GM10248 (cell line): ENCODE measurements at regions not wholly inside any gene's neighbourhood (a gene's known extent, or its start where the extent isn't known, plus 50 kb on each side); places are given as distances from the start of the nearest gene placed in this dataset.

ENCODE experiments used
- CTCF ChIA-PET: fragments of 300-600 bp; sonication (Branson Sonifier 250); formaldehyde crosslinking; extraction: SDS; loops from one replicate; lab custom pipeline; 2021; ENCODE audit warnings: antibody characterized with exemption; lab: Yijun Ruan, JAX
- POLR2A ChIA-PET: fragments of 350-650 bp; sonication (Branson Sonifier 250); formaldehyde crosslinking; extraction: SDS; loops from one replicate; lab custom pipeline; 2020; ENCODE audit warnings: antibody characterized with exemption; lab: Yijun Ruan, JAX
- DNase-seq: peaks from one replicate; pipeline ENCODE4 v3.0.0; 2012; ENCODE audit errors: extremely low spot score
- TF ChIP-seq, protein P1 (sequence below): IDR thresholded peaks from 2 replicates; pipeline ENCODE4 v1.5.1; 2012; ENCODE audit warnings: mild to moderate bottlenecking, low read depth; ENCODE audit errors: extremely low read depth, missing control alignments, control extremely low read depth

DNA sequence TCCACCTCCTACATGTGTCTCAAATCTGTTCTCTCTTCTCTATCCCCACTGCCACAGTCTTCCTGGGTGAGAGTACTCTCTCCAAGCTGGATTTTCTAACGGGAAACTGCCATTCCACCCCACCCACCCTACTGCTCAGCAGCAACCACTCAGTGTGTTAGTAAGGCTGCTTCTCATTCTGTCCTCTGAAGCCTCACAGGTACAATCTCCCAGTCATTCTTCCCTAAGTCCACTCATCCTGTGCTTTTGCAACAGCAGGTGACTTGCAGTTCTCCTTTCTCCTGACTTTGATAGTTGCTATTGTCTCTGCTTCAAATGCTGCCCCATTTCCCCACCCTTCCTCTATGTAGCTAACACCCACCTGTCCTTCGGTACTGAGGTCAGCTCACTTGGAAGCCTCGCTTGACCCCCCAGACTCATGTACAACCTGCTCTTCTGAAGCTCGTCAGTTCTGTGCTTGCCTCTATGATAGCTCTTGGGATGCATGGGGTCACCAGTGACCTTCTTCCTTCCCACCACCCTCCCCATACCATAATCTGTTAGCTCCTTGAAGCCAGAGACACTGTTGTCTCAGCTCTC is 188.9 kb downstream of the RRAGC start:
- CTCF ChIA-PET, result no interaction called here
- DNase-seq, result no peak
- POLR2A ChIA-PET, result no interaction called here
- TF ChIP-seq, protein P1, sequence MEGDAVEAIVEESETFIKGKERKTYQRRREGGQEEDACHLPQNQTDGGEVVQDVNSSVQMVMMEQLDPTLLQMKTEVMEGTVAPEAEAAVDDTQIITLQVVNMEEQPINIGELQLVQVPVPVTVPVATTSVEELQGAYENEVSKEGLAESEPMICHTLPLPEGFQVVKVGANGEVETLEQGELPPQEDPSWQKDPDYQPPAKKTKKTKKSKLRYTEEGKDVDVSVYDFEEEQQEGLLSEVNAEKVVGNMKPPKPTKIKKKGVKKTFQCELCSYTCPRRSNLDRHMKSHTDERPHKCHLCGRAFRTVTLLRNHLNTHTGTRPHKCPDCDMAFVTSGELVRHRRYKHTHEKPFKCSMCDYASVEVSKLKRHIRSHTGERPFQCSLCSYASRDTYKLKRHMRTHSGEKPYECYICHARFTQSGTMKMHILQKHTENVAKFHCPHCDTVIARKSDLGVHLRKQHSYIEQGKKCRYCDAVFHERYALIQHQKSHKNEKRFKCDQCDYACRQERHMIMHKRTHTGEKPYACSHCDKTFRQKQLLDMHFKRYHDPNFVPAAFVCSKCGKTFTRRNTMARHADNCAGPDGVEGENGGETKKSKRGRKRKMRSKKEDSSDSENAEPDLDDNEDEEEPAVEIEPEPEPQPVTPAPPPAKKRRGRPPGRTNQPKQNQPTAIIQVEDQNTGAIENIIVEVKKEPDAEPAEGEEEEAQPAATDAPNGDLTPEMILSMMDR, result no peak

DNA sequence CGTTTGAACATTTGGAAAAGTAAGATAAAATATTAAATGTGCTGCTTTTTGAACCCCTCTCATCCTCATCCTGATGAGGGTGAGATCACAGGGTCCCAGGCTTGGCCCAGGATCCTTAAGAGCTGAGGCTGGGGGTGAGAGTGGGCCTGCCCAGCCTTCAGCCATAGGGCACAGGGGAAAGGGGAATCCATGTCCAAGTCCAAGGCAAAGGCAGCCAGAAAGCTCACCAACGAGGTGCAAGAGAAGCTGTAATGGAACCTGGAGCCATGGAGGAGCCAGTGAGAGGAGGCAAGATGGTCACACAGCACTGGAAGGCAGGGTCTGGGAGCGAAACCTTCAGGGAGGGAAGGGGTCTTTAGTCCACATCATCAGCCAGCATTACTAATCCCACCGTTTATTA is 191.9 kb downstream of the RRAGC start:
- ChIA-PET POLR2A (no interaction called here), CTCF (no interaction called here)
- no peak for DNase-seq
- TF ChIP-seq, protein P1, result no peak

DNA sequence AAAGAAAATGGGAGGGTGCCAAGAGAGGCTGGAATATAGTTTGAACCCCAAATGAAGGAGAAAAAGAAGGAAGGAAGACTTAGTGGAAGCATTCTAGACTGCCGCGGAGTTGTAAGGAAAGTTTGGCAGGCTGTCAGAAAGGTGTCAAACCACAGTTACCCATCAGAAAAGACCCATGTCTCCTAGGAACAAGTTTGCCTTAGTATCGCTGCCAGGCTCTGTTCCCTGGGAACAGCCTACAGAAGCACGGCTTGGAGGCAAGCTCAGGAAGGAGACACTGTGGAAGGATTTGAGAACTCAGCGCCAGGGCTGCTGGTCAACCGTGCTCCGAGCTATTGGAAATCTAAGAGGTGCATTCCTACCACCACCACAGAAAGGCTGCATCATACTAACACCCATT is 197.4 kb downstream of the RRAGC start:
- DNase-seq, result no peak
- ChIA-PET POLR2A (no interaction called here), CTCF (no interaction called here)
- TF ChIP-seq, protein P1, result no peak

DNA sequence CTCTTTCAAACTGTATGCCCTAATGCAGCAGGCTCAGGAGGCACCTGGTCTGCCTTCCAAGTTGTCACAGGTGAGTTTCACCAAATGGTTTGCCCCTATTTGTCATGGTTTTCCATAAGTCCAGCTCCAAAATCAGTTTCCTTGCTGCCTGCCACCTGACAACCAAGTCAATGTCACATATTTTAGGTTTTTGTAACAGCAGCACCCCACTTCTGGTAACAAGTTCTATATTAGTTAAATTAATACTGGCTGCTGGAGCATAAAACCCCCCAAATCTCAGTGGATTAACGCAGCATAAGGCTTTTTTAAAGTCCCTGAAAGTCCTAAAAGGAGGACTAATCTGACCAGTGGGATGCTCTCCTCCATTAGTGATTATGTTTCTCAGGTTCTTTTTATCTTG is 200.7 kb downstream of the RRAGC start:
- ChIA-PET CTCF (no interaction called here), POLR2A (no interaction called here)
- TF ChIP-seq, protein P1, result no peak
- no peak for DNase-seq

DNA sequence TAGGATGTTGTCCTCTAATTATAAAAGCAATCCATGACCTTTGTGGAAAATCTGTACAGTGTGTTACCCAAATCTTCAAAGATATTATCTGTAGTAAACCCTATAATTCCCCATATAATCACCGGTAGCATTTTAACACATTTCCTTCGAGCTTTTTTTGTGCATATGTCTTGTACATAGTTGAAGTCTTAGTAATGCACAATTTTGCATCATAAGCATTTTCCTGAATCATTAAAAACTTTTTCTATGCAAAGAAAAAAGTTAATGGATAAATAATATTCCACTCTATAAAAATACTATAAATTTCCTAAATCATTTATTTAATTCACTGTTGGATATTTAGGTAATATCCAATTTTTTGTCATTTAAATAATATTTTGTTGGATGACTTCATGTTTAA is 201.7 kb downstream of the RRAGC start:
- no peak for DNase-seq
- CTCF ChIA-PET, result no interaction called here
- POLR2A ChIA-PET, result no interaction called here
- TF ChIP-seq, protein P1, result no peak

DNA sequence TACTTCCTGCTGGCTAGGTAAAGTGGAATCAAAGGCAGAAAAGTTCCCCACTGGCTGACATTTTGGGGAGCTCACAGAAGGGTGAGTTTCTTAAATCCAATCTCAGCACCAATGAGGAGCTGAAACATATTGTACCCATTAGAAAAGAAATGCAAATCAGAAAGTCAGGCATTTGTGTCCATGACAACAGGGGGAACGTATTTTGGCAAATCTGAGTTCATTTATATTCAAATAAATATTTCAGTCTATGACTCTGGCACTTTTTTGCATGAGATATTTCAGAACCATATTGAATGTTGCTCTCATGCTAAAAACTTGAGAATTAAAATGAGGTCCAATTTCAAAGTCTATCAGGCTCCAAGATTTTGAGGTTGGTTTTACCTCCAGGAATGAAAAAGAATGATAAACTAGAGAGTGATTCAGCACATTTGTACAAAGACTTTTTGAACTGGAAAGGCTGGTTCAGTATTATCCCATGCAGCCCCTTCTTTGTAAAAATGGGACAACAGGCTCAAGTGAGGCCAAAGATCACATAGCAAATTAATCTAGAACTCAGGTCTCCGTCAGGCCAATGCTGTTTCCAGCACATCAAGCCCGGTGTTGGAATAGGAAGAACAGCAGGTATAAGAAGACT is 202.2 kb downstream of the RRAGC start:
- CTCF ChIA-PET, result no interaction called here
- DNase-seq, result no peak
- TF ChIP-seq, protein P1, result no peak
- POLR2A ChIA-PET, result no interaction called here
